GM23338 (cell line): ENCODE measurements at regions not wholly inside any gene's neighbourhood (a gene's known extent, or its start where the extent isn't known, plus 50 kb on each side); places are given as distances from the start of the nearest gene placed in this dataset.

ENCODE experiments used
- ATAC-seq: fragments of 200-7000 bp; cut with Tn5 transposase; 3 replicates; pipeline ENCODE4 v1.9.1; 2020
- DNase-seq: peaks from one replicate; pipeline ENCODE4 v3.0.0-alpha.2; 2015; ENCODE audit warnings: low spot score
- H2AFZ ChIP-seq: fragments of 200-600 bp; sonication (generic); 2 replicates; pipeline ENCODE4 v1.8.0; 2016; ENCODE audit warnings: antibody characterized with exemption, mild to moderate bottlenecking, moderate library complexity
- H3F3A ChIP-seq: fragments of 200-600 bp; sonication (generic); replicated peaks from 2 replicates; pipeline ENCODE4 v1.8.0; 2017; ENCODE audit warnings: antibody characterized with exemption, mixed run types, low read depth
- H3K27ac ChIP-seq: fragments of 200-600 bp; sonication (generic); 2 replicates; pipeline ENCODE4 v1.6.1; 2016; ENCODE audit warnings: low read depth
- H3K27me3 ChIP-seq: fragments of 200-600 bp; sonication (generic); 2 replicates; pipeline ENCODE4 v1.8.0; 2016; ENCODE audit warnings: mild to moderate bottlenecking, mixed run types, moderate library complexity; ENCODE audit not compliant: insufficient read depth
- H3K36me3 ChIP-seq: fragments of 200-600 bp; sonication (generic); 2 replicates; pipeline ENCODE4 v1.8.0; 2016; ENCODE audit warnings: mild to moderate bottlenecking; ENCODE audit not compliant: insufficient read depth
- H3K4me1 ChIP-seq: fragments of 200-600 bp; sonication (generic); 2 replicates; pipeline ENCODE4 v1.8.0; 2016; ENCODE audit warnings: mild to moderate bottlenecking, moderate library complexity; ENCODE audit not compliant: insufficient read depth
- H3K4me2 ChIP-seq: fragments of 200-600 bp; sonication (generic); 2 replicates; pipeline ENCODE4 v1.7.1; 2017; ENCODE audit warnings: mixed run types
- H3K4me3 ChIP-seq: fragments of 200-600 bp; sonication (generic); 2 replicates; pipeline ENCODE4 v1.6.1; 2016; ENCODE audit warnings: mixed run types
- H3K79me2 ChIP-seq: fragments of 200-600 bp; sonication (generic); replicated peaks from 2 replicates; pipeline ENCODE4 v1.8.0; 2017; ENCODE audit warnings: mild to moderate bottlenecking; ENCODE audit not compliant: insufficient read depth
- H3K9me2 ChIP-seq: fragments of 200-600 bp; sonication (generic); 2 replicates; pipeline ENCODE4 v1.8.0; 2017; ENCODE audit not compliant: insufficient read depth
- H4K20me1 ChIP-seq: fragments of 200-600 bp; sonication (generic); replicated peaks from 2 replicates; pipeline ENCODE4 v1.8.0; 2017; ENCODE audit warnings: mild to moderate bottlenecking; ENCODE audit not compliant: insufficient read depth
- H3K27ac Mint-ChIP-seq: 2 replicates; pipeline ENCODE4 v1.8.0; 2020; ENCODE audit warnings: inconsistent platforms, mild to moderate bottlenecking, moderate library complexity, mixed read lengths
- H3K27me3 Mint-ChIP-seq: 3 replicates; pipeline ENCODE4 v1.8.0; 2022; ENCODE audit warnings: low read depth, mild to moderate bottlenecking, moderate library complexity, mixed read lengths, inconsistent platforms; ENCODE audit not compliant: insufficient read depth, poor library complexity
- H3K36me3 Mint-ChIP-seq: 3 replicates; pipeline ENCODE4 v1.8.0; 2021; ENCODE audit warnings: low read depth, mild to moderate bottlenecking, inconsistent platforms, moderate library complexity, mixed read lengths
- H3K4me1 Mint-ChIP-seq: 3 replicates; pipeline ENCODE4 v1.8.0; 2020; ENCODE audit warnings: mild to moderate bottlenecking, inconsistent platforms, mixed read lengths
- H3K4me3 Mint-ChIP-seq: 3 replicates; pipeline ENCODE4 v1.8.0; 2021; ENCODE audit warnings: moderate library complexity, mild to moderate bottlenecking, inconsistent platforms, mixed read lengths
- H3K9me3 Mint-ChIP-seq: 3 replicates; pipeline ENCODE4 v1.8.0; 2020; ENCODE audit warnings: moderate library complexity, mild to moderate bottlenecking, inconsistent platforms, mixed read lengths
- CREB1 ChIP-seq: fragments of 250-450 bp; sonication (Bioruptor Pico); IDR thresholded peaks from 2 replicates; pipeline ENCODE4 v1.5.0; 2020; ENCODE audit warnings: low read depth, mild to moderate bottlenecking, moderate library complexity
- CTCF ChIP-seq, 2 experiments: fragments of 200-600 bp in 1 of 2; sonication (generic) in 1 of 2; conservative IDR thresholded peaks; 2 replicates each; pipeline versions ENCODE4 v1.5.1 to v1.6.1; 2016 to 2017; ENCODE audit warnings: antibody characterized with exemption in 2 of 2, low read depth in 2 of 2, mild to moderate bottlenecking in 2 of 2, moderate library complexity in 1 of 2
- ETS1 ChIP-seq: IDR thresholded peaks from 2 replicates; pipeline ENCODE4 v1.6.1; 2016; ENCODE audit warnings: antibody characterized with exemption
- EZH2 ChIP-seq: fragments of 200-600 bp; sonication (generic); IDR thresholded peaks from one replicate; pipeline ENCODE4 v1.8.0; 2017; ENCODE audit warnings: antibody characterized with exemption, mild to moderate bottlenecking, low read depth; ENCODE audit not compliant: unreplicated experiment
- EZH2phosphoT487 ChIP-seq: fragments of 200-600 bp; sonication (generic); IDR thresholded peaks from one replicate; pipeline ENCODE4 v1.8.1; 2018; ENCODE audit warnings: antibody characterized with exemption; ENCODE audit not compliant: unreplicated experiment
- JUNB ChIP-seq: IDR thresholded peaks from one replicate; pipeline ENCODE4 v1.6.1; 2016; ENCODE audit warnings: antibody characterized with exemption; ENCODE audit not compliant: unreplicated experiment
- NANOG ChIP-seq: IDR thresholded peaks from 2 replicates; pipeline ENCODE4 v1.6.1; 2016; ENCODE audit warnings: antibody characterized with exemption, borderline replicate concordance
- POLR2AphosphoS5 ChIP-seq: IDR thresholded peaks from 2 replicates; pipeline ENCODE4 v1.6.1; 2016; ENCODE audit warnings: antibody characterized with exemption, low read depth
- STAT1 ChIP-seq: IDR thresholded peaks from one replicate; pipeline ENCODE4 v1.6.1; 2016; ENCODE audit warnings: antibody characterized with exemption; ENCODE audit not compliant: unreplicated experiment
- ZNF114 ChIP-seq: fragments of 250-450 bp; sonication (Bioruptor Pico); IDR thresholded peaks from 2 replicates; pipeline ENCODE4 v1.5.0; 2020; ENCODE audit warnings: mild to moderate bottlenecking, moderate library complexity
- ZNF331 ChIP-seq: fragments of 250-450 bp; sonication (Bioruptor Pico); IDR thresholded peaks from 2 replicates; pipeline ENCODE4 v1.5.0; 2020; ENCODE audit warnings: low read depth, mild to moderate bottlenecking, moderate library complexity
- ZNF462 ChIP-seq: fragments of 250-450 bp; sonication (Bioruptor Pico); IDR thresholded peaks from 2 replicates; pipeline ENCODE4 v1.5.0; 2020; ENCODE audit warnings: mild to moderate bottlenecking, moderate library complexity

- no peak for TF ChIP-seq ZNF462 (CRISPR knock-in tag)
Observed at GRCh38 chr5:124417196-124417595, 329.2 kb downstream of the ZNF608 start (continued).

GRCh38 chr5:124416627-124417026 is 329.8 kb downstream of the ZNF608 start:
- H3K9me3 Mint-ChIP-seq: peaks cover 5% of the 10 kb centered on the region
- Histone ChIP-seq H3K9me2 (peaks cover 10% of the 10 kb centered on the region; the same call in 1 of the 2 replicates), H3K4me2 (no peak overlapping the region), H4K20me1 (no peaks in the 10 kb centered on the region), H3K4me3 (no peak overlapping the region), H3K27ac (no peak overlapping the region), H3K36me3 (peaks cover 3% of the 10 kb centered on the region; the same call in 1 of the 2 replicates), H3K27me3 (no peaks in the 10 kb centered on the region), H3F3A (no peaks in the 10 kb centered on the region), H3K4me1 (no peaks in the 10 kb centered on the region), H3K79me2 (no peaks in the 10 kb centered on the region), H2AFZ (no peak overlapping the region)
- H3K27me3 Mint-ChIP-seq: peaks cover 3% of the 10 kb centered on the region
- no peak overlapping the region for H3K4me3 Mint-ChIP-seq
- no peak overlapping the region for H3K27ac Mint-ChIP-seq
- ATAC-seq (no peak), DNase-seq (no peak)
- H3K36me3 Mint-ChIP-seq: peaks cover 15% of the 10 kb centered on the region
- no peaks in the 10 kb centered on the region for H3K4me1 Mint-ChIP-seq
- TF ChIP-seq CREB1 (CRISPR knock-in tag) (no peak), ZNF114 (no peak), ETS1 (no peak), ZNF331 (CRISPR knock-in tag) (no peak), EZH2 (no peak), EZH2phosphoT487 (no peak), CTCF (conservative IDR thresholded peaks at IDR 0.05; ENCODE audit: low read depth in 2 of 2) (no peak), NANOG (no peak), JUNB (no peak), STAT1 (no peak), POLR2AphosphoS5 (no peak)
